ENCODE measurements at regions not wholly inside any gene's neighbourhood (a gene's known extent, or its start where the extent isn't known, plus 50 kb on each side); places are given as distances from the start of the nearest gene placed in this dataset.

GRCh38 chr5:40429258-40430100 is 250.2 kb upstream of the PTGER4 start:
- TF ChIP-seq, protein P1, sequence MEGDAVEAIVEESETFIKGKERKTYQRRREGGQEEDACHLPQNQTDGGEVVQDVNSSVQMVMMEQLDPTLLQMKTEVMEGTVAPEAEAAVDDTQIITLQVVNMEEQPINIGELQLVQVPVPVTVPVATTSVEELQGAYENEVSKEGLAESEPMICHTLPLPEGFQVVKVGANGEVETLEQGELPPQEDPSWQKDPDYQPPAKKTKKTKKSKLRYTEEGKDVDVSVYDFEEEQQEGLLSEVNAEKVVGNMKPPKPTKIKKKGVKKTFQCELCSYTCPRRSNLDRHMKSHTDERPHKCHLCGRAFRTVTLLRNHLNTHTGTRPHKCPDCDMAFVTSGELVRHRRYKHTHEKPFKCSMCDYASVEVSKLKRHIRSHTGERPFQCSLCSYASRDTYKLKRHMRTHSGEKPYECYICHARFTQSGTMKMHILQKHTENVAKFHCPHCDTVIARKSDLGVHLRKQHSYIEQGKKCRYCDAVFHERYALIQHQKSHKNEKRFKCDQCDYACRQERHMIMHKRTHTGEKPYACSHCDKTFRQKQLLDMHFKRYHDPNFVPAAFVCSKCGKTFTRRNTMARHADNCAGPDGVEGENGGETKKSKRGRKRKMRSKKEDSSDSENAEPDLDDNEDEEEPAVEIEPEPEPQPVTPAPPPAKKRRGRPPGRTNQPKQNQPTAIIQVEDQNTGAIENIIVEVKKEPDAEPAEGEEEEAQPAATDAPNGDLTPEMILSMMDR (conservative IDR thresholded peaks at IDR 0.05 in 1 of 2, IDR thresholded peaks at IDR 0.05 in 1 of 2; ENCODE audit: low read depth in 1 of 2, low read length in 2 of 2), result no peak
- TF ChIP-seq EZH2 (IDR thresholded peaks at IDR 0.05; ENCODE audit: low read length, missing control alignments), result no peak

Measured in fibroblast of lung (primary cell).